SJCRH30 (cell line): ENCODE measurements at regions not wholly inside any gene's neighbourhood (a gene's known extent, or its start where the extent isn't known, plus 50 kb on each side); places are given as distances from the start of the nearest gene placed in this dataset.
A peak's percentile ranks its signal among the peaks of the same experiment; 100 is the strongest.
"Not testable (repeated sequence)": the region's sequence is repeated elsewhere in the genome, so short reads cannot be mapped to it uniquely, and the experiment has no call there.

ENCODE experiments used
- DNase-seq, 2 experiments: peaks; one replicate each; pipeline ENCODE4 v3.0.0-alpha.2; 2015 to 2020
- H3K27ac ChIP-seq: fragments of 250-450 bp; sonication (Bioruptor Pico); 2 replicates; pipeline ENCODE4 v1.5.1; 2020; ENCODE audit warnings: mild to moderate bottlenecking, moderate library complexity
- H3K27me3 ChIP-seq: fragments of 250-450 bp; sonication (Bioruptor Pico); 2 replicates; pipeline ENCODE4 v1.5.1; 2020; ENCODE audit warnings: mild to moderate bottlenecking, moderate library complexity
- H3K36me3 ChIP-seq: fragments of 250-450 bp; sonication (Bioruptor Pico); 2 replicates; pipeline ENCODE4 v1.5.1; 2020; ENCODE audit warnings: mild to moderate bottlenecking, moderate library complexity
- H3K4me1 ChIP-seq: fragments of 250-450 bp; sonication (Bioruptor Pico); 2 replicates; pipeline ENCODE4 v1.5.1; 2020; ENCODE audit warnings: mild to moderate bottlenecking, moderate library complexity
- H3K4me3 ChIP-seq: fragments of 250-450 bp; sonication (Bioruptor Pico); 2 replicates; pipeline ENCODE4 v1.5.1; 2020; ENCODE audit warnings: mild to moderate bottlenecking, moderate library complexity
- H3K9me3 ChIP-seq: fragments of 250-450 bp; sonication (Bioruptor Pico); replicated peaks from 2 replicates; pipeline ENCODE4 v1.5.1; 2020; ENCODE audit warnings: mild to moderate bottlenecking, moderate library complexity

GRCh38 chr21:23968722-23969647, 1638.3 kb downstream of the MRPL39 start:
- H3K36me3 ChIP-seq = no peaks in the 10 kb centered on the region
- H3K9me3 ChIP-seq = no peaks in the 10 kb centered on the region
- peak; percentile 42 to 78 for DNase-seq
- H3K4me3 ChIP-seq = no peak overlapping the region
- H3K27ac ChIP-seq = no peak overlapping the region
- H3K4me1 ChIP-seq = no peaks in the 10 kb centered on the region
- no peaks in the 10 kb centered on the region for H3K27me3 ChIP-seq

GRCh38 chr21:23968008-23968407, 1639.3 kb downstream of the MRPL39 start:
- Histone ChIP-seq H3K4me3 (no peak overlapping the region), H3K9me3 (no peaks in the 10 kb centered on the region), H3K36me3 (no peaks in the 10 kb centered on the region), H3K4me1 (no peaks in the 10 kb centered on the region), H3K27ac (no peak overlapping the region), H3K27me3 (no peaks in the 10 kb centered on the region)
- DNase-seq = no peak

- Histone ChIP-seq H3K9me3 (no peaks in the 10 kb centered on the region), H3K36me3 (no peaks in the 10 kb centered on the region), H3K4me3 (no peak overlapping the region), H3K4me1 (no peaks in the 10 kb centered on the region), H3K27ac (no peak overlapping the region), H3K27me3 (no peaks in the 10 kb centered on the region)
- DNase-seq = no peak
These were observed 1643.8 kb downstream of the MRPL39 start for GRCh38 chr21:23963454-23963853.

DNA sequence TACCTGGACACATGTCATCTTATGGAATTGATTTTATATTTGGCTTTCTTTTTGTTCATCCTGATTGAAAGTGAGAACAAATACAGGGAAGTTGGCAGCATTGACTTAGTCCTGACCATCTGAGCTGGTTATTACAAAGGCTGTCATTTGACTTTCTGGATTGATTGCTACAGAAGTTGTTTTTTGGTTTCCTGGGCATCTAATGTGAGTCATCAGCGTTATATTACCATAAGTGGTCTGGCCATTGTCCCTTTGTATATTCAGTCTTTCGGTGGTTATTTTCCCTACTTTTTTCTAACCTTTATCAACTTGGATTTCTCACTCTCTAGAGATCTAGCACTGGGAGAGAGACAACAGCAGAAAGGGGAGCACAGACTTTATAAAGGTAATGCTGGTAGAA, 1646.5 kb downstream of the MRPL39 start:
- no peaks in the 10 kb centered on the region for H3K4me1 ChIP-seq
- H3K27ac ChIP-seq = no peak overlapping the region
- no peaks in the 10 kb centered on the region for H3K36me3 ChIP-seq
- no peak for DNase-seq
- no peaks in the 10 kb centered on the region for H3K9me3 ChIP-seq
- no peak overlapping the region for H3K4me3 ChIP-seq
- H3K27me3 ChIP-seq = no peaks in the 10 kb centered on the region

GRCh38 chr21:23955135-23955843, 1652.0 kb downstream of the MRPL39 start:
- Histone ChIP-seq H3K9me3 (no peaks in the 10 kb centered on the region), H3K36me3 (no peaks in the 10 kb centered on the region), H3K4me3 (no peak overlapping the region), H3K27ac (no peak overlapping the region), H3K4me1 (no peaks in the 10 kb centered on the region), H3K27me3 (no peaks in the 10 kb centered on the region)
- DNase-seq = no peak

DNA sequence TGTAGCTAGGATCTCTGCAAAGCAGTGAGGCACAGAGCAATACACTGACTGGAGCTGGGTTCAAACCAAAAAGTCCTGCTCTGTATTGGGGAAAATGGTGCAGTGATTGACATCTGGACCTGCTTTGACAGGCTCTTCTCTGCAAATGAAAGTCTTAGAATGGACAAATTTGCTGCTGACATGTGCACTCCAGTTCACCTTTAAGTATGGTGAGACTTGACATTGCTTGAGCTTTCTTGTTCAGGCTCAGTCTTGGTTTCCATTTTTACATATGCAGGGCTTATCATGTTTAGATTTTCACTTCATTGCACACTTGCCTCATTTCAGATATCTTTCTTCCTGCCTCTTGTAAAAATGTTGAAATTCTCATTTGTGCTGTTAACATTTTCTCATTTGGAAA, 1655.0 kb downstream of the MRPL39 start:
- Histone ChIP-seq H3K36me3 (no peaks in the 10 kb centered on the region), H3K27ac (no peak overlapping the region), H3K27me3 (no peaks in the 10 kb centered on the region), H3K9me3 (no peaks in the 10 kb centered on the region), H3K4me1 (no peaks in the 10 kb centered on the region), H3K4me3 (no peak overlapping the region)
- DNase-seq = no peak

DNA sequence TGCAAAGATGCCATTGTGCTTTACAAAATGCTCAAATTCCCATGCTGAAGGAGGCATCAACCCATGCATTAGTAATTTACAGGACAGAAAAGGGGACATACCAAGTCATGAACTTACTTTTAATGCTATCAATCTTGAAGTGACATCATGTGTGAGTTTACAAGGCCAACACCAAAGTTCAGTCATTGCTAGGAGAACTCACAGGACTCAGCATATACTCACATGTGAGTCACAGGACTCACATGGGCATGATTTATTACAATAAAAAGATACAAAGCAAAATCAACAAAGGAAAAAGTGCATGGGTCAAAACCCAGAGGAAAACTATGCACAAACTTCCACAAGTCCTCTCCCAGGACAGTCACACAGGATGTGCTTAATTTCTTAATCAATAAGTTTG, 1656.0 kb downstream of the MRPL39 start:
- no peak for DNase-seq
- no peaks in the 10 kb centered on the region for H3K9me3 ChIP-seq
- H3K27me3 ChIP-seq = no peaks in the 10 kb centered on the region
- H3K4me3 ChIP-seq = no peak overlapping the region
- H3K36me3 ChIP-seq = no peaks in the 10 kb centered on the region
- H3K27ac ChIP-seq = no peak overlapping the region
- H3K4me1 ChIP-seq = no peaks in the 10 kb centered on the region

DNA sequence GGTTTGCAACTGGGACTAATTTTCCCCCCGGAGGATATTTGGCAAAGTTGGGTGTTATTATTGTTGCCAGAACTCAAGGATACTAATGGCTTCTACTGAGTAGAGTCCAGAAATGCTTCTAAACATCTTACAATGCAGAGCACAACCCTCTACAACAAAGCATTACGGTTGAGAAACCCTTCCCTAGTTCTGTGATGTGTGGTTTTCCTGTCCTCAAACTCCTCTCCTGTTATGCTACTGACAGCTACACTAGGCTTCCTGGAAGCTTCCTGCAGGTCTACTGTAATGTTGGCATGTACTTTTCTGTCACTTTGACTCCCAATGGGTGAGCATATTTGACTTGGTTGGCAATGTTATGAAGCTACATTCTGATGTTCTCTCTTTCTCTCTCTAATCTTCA, 1656.9 kb downstream of the MRPL39 start:
- Histone ChIP-seq H3K4me3 (no peak overlapping the region), H3K27me3 (no peaks in the 10 kb centered on the region), H3K27ac (no peak overlapping the region), H3K36me3 (no peaks in the 10 kb centered on the region), H3K9me3 (no peaks in the 10 kb centered on the region), H3K4me1 (no peaks in the 10 kb centered on the region)
- DNase-seq = no peak

DNA sequence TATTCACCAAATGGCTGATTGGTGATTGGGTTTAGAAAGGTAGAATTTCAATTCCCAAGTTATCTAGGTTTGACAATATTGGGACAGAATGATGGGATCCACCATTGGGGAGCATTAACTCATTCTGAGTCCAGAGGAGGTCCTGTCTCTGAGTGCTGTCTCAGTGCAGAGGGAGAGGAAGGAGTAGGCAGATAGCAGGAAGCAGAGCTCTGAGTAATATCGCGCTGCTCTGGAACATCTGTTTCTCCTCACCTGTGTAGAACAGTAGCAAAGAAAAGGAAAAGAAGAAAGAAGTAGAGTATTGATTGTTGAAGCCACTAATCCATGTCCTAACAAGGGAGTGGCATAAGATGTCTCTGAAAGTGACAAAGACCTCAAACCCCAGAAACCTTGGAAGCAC, 1657.8 kb downstream of the MRPL39 start:
- no peaks in the 10 kb centered on the region for H3K36me3 ChIP-seq
- no peaks in the 10 kb centered on the region for H3K9me3 ChIP-seq
- H3K27ac ChIP-seq = no peak overlapping the region
- DNase-seq = no peak
- no peaks in the 10 kb centered on the region for H3K4me1 ChIP-seq
- H3K27me3 ChIP-seq = no peaks in the 10 kb centered on the region
- no peak overlapping the region for H3K4me3 ChIP-seq

- Histone ChIP-seq H3K36me3 (no peaks in the 10 kb centered on the region), H3K4me1 (no peaks in the 10 kb centered on the region), H3K4me3 (no peak overlapping the region), H3K9me3 (no peaks in the 10 kb centered on the region), H3K27ac (no peak overlapping the region), H3K27me3 (no peaks in the 10 kb centered on the region)
- no peak for DNase-seq
These were observed 1667.8 kb downstream of the MRPL39 start for GRCh38 chr21:23939369-23940065.

DNA sequence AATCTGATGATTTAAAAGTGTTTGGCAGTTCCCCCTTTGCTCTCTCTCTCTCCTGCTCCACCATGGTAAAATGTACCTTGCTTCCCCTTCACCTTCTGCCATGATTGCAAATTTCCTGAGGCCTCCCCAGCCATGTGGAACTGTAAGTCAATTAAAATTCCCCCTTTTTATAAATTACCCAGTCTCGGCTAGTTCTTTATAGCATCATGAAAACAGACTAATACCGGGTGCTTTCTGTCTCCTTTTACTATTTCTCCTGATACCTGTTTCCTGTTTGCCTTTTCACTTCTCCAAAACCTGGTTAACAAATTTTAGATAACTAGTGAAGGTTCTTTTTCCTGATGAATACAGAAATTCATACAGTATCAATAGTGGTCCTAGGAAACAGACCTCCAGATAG, 1670.3 kb downstream of the MRPL39 start:
- no peaks in the 10 kb centered on the region; the same call in 1 of the 2 replicates for H3K9me3 ChIP-seq
- H3K4me1 ChIP-seq = no peaks in the 10 kb centered on the region
- H3K27me3 ChIP-seq = no peaks in the 10 kb centered on the region
- no peak overlapping the region for H3K27ac ChIP-seq
- H3K36me3 ChIP-seq = no peaks in the 10 kb centered on the region
- no peak for DNase-seq
- no peak overlapping the region for H3K4me3 ChIP-seq

DNA sequence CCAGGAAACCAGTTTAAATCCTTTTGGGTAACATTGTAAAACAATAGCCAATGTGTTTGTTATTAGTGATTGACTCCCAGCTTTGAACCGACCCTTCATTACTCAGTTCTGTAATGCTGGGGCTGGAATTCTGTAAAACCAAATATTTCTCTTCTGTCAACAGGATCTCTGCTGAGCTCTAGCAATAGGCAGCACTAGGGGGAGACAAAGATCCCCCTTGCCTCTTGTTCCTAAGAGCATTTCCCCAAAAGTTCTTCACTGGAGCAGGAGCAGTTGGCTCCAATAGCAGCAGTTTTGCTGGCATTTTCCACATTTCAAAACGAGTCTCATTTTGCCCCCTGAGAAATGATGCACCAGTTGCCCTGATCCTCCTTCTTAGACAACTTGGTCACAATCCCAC, 1671.1 kb downstream of the MRPL39 start:
- no peak overlapping the region for H3K4me3 ChIP-seq
- H3K27ac ChIP-seq = no peak overlapping the region
- H3K4me1 ChIP-seq = no peaks in the 10 kb centered on the region
- no peaks in the 10 kb centered on the region for H3K36me3 ChIP-seq
- H3K9me3 ChIP-seq = no peaks in the 10 kb centered on the region; the same call in 1 of the 2 replicates
- DNase-seq = peak; percentile 11 to 59
- no peaks in the 10 kb centered on the region for H3K27me3 ChIP-seq

DNA sequence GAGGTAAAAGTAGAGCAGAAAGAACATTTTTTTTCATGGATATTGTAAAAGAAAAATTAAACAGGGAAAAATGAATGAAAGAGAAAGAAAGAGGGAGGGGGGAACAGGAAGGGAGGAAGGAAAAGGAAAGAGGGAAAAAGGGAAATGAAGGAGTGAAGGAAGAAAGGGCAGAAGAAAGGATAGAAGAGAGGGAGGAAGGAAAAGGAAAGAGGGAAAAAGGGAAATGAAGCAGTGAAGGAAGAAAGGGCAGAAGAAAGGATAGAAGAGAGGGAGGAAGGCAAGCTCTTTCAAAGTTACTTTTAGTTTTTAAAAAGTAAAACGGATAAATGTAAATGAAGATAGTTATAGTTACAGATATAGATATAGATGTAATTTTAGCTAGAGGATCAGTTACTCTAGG, 1676.7 kb downstream of the MRPL39 start:
- H3K4me1 ChIP-seq = peaks cover 4% of the 10 kb centered on the region
- H3K4me3 ChIP-seq = no peak overlapping the region
- no peak overlapping the region for H3K27ac ChIP-seq
- H3K9me3 ChIP-seq = no peaks in the 10 kb centered on the region; the same call in 1 of the 2 replicates
- no peaks in the 10 kb centered on the region for H3K27me3 ChIP-seq
- H3K36me3 ChIP-seq = no peaks in the 10 kb centered on the region
- no peak for DNase-seq

DNA sequence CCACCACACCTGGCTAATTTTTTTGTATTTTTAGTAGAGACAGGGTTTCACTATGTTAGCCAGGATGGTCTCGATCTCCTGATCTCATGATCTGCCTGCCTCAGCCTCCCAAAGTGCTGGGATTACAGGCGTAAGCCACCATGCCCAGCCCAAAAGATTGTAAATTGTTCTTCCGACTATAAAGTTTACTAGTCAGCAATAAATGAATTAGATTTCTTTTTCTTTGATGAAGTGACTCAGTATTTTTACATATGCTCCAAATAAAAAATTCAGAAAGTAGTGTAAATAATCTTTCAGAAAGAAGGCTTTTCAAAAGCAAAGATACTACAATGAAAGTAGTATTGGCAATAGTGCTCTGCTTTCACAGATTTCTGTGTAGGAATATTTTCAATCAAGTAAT, 1680.9 kb downstream of the MRPL39 start:
- H3K9me3 ChIP-seq, DNase-seq: not testable (repeated sequence)

More for the DNA sequence above, 1680.9 kb downstream of the MRPL39 start:
- not testable (repeated sequence) for H3K27ac ChIP-seq, H3K4me1 ChIP-seq, H3K4me3 ChIP-seq, H3K27me3 ChIP-seq, H3K36me3 ChIP-seq
